WI38 (cell line): ENCODE measurements at regions not wholly inside any gene's neighbourhood (a gene's known extent, or its start where the extent isn't known, plus 50 kb on each side); places are given as distances from the start of the nearest gene placed in this dataset.

Source experiments
- H3K4me3 ChIP-seq: 2 replicates; pipeline ENCODE4 v1.5.1; 2011; ENCODE audit warnings: low read depth, mild to moderate bottlenecking, control low read depth, low read length
- CTCF ChIP-seq: IDR thresholded peaks from 2 replicates; pipeline ENCODE4 v1.5.1; 2012; ENCODE audit warnings: low read depth, mild to moderate bottlenecking, control low read depth, low read length

GRCh38 chr4:107391630-107392028 lies 328.4 kb downstream of the PAPSS1 start:
- TF ChIP-seq CTCF: no peak
- no peak overlapping the region for H3K4me3 ChIP-seq

GRCh38 chr4:107391009-107391629 lies 328.9 kb downstream of the PAPSS1 start:
- no peak overlapping the region for H3K4me3 ChIP-seq
- TF ChIP-seq CTCF: no peak

- no peak for TF ChIP-seq CTCF
- no peak overlapping the region for H3K4me3 ChIP-seq
Measured at GRCh38 chr4:107389965-107390364, 330.1 kb downstream of the PAPSS1 start.

- no peak for TF ChIP-seq CTCF
Measured at GRCh38 chr4:107388736-107389274, 331.2 kb downstream of the PAPSS1 start.

GRCh38 chr4:107380836-107381438 lies 339.1 kb downstream of the PAPSS1 start:
- no peak overlapping the region for H3K4me3 ChIP-seq
- TF ChIP-seq CTCF: no peak

More at GRCh38 chr4:107388736-107389274, 331.2 kb downstream of the PAPSS1 start:
- no peak overlapping the region for H3K4me3 ChIP-seq

GRCh38 chr4:107380190-107380589 lies 339.8 kb downstream of the PAPSS1 start:
- TF ChIP-seq CTCF: no peak
- H3K4me3 ChIP-seq: no peak overlapping the region
